ENCODE measurements at regions not wholly inside any gene's neighbourhood (a gene's known extent, or its start where the extent isn't known, plus 50 kb on each side); places are given as distances from the start of the nearest gene placed in this dataset.

DNA sequence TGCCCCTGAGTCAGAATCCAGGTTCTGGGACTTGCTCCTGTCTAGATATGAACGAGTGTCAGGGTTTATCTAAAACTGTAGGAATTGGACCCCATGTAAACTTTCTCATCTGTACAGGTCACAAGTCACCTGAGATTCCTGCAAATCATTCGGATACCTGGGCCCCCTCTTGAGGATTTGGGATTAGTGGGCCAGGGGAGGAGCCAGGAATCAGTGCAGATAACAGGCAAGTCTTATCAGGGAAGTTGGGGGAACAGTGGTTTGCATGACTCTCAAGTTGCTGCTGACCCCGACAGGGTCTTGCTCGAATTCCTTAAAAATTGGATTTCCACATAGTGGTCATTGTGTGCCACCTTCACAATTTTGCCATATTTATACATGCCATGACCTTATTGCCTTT is 188.4 kb upstream of the LYZL1 start:
- no peak for TF ChIP-seq CTCF (IDR thresholded peaks at IDR 0.05)
- intact Hi-C loops (cut with DNase I; ENCODE audit: low total_unique reads), result no loop called here
- Histone ChIP-seq H3K9me3 (no peaks in the 10 kb centered on the region), H3K27ac (no peak overlapping the region), H3K36me3 (no peaks in the 10 kb centered on the region), H3K4me3 (no peak overlapping the region), H3K27me3 (no peaks in the 10 kb centered on the region), H3K4me1 (peaks cover 0 to 11% (median 0%) of the 10 kb centered on the region in 4 donors)
- no peak for DNase-seq

- no peaks in the 10 kb centered on the region for H3K9me3 ChIP-seq
- H3K27ac ChIP-seq, result no peak overlapping the region
- intact Hi-C loops (cut with DNase I; ENCODE audit: low total_unique reads), result no loop called here
- H3K4me1 ChIP-seq, result peaks cover 0 to 17% (median 0%) of the 10 kb centered on the region in 4 donors
- no peak for TF ChIP-seq CTCF (IDR thresholded peaks at IDR 0.05)
- H3K27me3 ChIP-seq, result no peaks in the 10 kb centered on the region
- no peak overlapping the region for H3K4me3 ChIP-seq
- H3K36me3 ChIP-seq, result no peaks in the 10 kb centered on the region
- DNase-seq, result no peak
These were observed 186.6 kb upstream of the LYZL1 start for GRCh38 chr10:29102233-29102632.

DNA sequence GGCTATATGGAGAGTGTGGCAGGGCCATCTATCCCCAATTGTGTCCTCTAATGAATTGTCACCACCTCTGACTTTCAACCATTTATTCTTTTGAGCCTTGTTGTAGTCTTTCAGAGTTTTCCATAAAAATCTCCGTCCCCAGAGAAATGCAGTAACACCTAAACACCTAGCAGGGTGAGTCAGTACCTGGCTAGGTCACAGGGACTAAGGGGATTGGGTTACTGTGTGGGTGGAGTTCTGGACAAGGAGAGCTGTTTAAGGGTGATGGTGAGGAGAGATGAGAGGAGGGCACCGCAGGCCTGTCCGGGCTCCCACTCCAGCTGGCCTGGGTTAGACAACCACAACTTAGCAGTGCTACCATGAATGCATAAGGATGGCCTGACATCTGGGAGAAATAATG is 186.2 kb upstream of the LYZL1 start:
- Histone ChIP-seq H3K27me3 (no peaks in the 10 kb centered on the region), H3K36me3 (no peaks in the 10 kb centered on the region), H3K27ac (no peak overlapping the region), H3K9me3 (no peaks in the 10 kb centered on the region), H3K4me3 (no peak overlapping the region), H3K4me1 (peaks cover 0 to 17% (median 0%) of the 10 kb centered on the region in 4 donors)
- TF ChIP-seq CTCF (IDR thresholded peaks at IDR 0.05), result no peak
- no peak for DNase-seq
- intact Hi-C loops (cut with DNase I; ENCODE audit: low total_unique reads), result no loop called here

DNA sequence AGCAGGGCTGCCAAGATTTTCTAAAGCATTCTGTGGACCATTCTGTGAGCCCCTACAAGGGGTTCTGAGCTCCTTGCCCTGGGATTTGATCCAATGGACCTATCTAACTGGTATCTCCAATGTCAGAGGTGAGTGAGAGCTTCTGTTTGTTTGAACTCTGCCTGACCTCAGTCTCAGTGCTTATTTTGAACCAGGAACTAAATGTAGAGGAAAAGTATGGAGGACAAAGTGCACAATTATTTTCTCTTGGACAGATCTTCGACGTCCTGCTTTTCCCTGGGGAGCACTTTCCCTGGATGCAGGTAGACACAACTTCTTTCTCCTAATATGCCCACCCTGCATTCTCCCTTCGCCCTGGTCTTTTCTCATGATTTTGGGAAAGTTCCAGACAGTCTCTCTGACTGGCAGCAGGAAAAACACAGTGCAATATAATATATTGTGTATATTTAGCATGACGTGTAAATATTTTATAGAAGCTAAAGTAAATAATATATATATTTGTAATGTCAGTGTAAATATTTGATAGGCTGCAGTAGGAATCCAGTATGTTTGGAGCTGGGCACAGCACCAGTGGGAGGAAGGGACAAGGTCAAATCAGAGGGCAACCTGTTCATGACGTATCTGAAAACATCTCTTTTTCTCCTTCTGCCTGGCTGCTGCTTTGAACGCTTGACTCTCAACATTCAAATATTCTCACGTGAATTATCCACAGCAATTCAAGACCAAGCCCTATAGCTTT is 184.0 kb upstream of the LYZL1 start:
- Histone ChIP-seq H3K4me3 (no peak overlapping the region), H3K9me3 (no peaks in the 10 kb centered on the region), H3K36me3 (no peaks in the 10 kb centered on the region), H3K27ac (no peak overlapping the region), H3K27me3 (no peaks in the 10 kb centered on the region), H3K4me1 (peaks cover 0 to 17% (median 0%) of the 10 kb centered on the region in 4 donors)
- no peak for DNase-seq
- intact Hi-C loops (cut with DNase I; ENCODE audit: low total_unique reads), result no loop called here
- TF ChIP-seq CTCF (IDR thresholded peaks at IDR 0.05), result no peak

- Histone ChIP-seq H3K4me3 (no peak overlapping the region), H3K27me3 (no peaks in the 10 kb centered on the region), H3K36me3 (no peaks in the 10 kb centered on the region), H3K4me1 (peaks cover 0 to 17% (median 0%) of the 10 kb centered on the region in 4 donors), H3K27ac (no peak overlapping the region), H3K9me3 (no peaks in the 10 kb centered on the region)
- TF ChIP-seq CTCF (IDR thresholded peaks at IDR 0.05), result no peak
- intact Hi-C loops (cut with DNase I; ENCODE audit: low total_unique reads), result no loop called here
- DNase-seq, result no peak
These were observed 183.2 kb upstream of the LYZL1 start for GRCh38 chr10:29105516-29106215.
